NT2/D1 (cell line): ENCODE measurements at regions not wholly inside any gene's neighbourhood (a gene's known extent, or its start where the extent isn't known, plus 50 kb on each side); places are given as distances from the start of the nearest gene placed in this dataset.

Source experiments
- DNase-seq: peaks from one replicate; pipeline ENCODE4 v3.0.0-alpha.2; 2011; ENCODE audit warnings: low read depth, low spot score
- H3K27me3 ChIP-seq: 2 replicates; pipeline ENCODE4 v1.6.0; 2011; ENCODE audit warnings: mild to moderate bottlenecking; ENCODE audit not compliant: insufficient read length, insufficient read depth
- H3K36me3 ChIP-seq: 2 replicates; pipeline ENCODE4 v1.6.1; 2011; ENCODE audit warnings: mild to moderate bottlenecking, low read length, mixed read lengths; ENCODE audit not compliant: insufficient read depth, insufficient read length
- H3K4me1 ChIP-seq: 2 replicates; pipeline ENCODE4 v1.5.1; 2011; ENCODE audit not compliant: insufficient read depth, insufficient read length
- H3K4me3 ChIP-seq: 2 replicates; pipeline ENCODE4 v1.5.1; 2011; ENCODE audit warnings: low read depth; ENCODE audit not compliant: insufficient read length
- H3K9ac ChIP-seq: 2 replicates; pipeline ENCODE4 v1.6.0; 2011; ENCODE audit warnings: low read depth; ENCODE audit not compliant: insufficient read length
- H3K9me3 ChIP-seq: 2 replicates; pipeline ENCODE4 v1.5.1; 2011; ENCODE audit warnings: mild to moderate bottlenecking, low read length; ENCODE audit not compliant: insufficient read depth
- SUZ12 ChIP-seq: IDR thresholded peaks from 2 replicates; pipeline ENCODE4 v1.6.1; 2011; ENCODE audit not compliant: insufficient read length, insufficient read depth; ENCODE audit errors: extremely low read depth
- YY1 ChIP-seq: IDR thresholded peaks from 2 replicates; pipeline ENCODE4 v1.6.1; 2011; ENCODE audit not compliant: insufficient read length, insufficient read depth
- ZNF274 ChIP-seq: IDR thresholded peaks from 2 replicates; pipeline ENCODE4 v1.6.1; 2011; ENCODE audit warnings: mild to moderate bottlenecking, low read depth, low read length

DNA sequence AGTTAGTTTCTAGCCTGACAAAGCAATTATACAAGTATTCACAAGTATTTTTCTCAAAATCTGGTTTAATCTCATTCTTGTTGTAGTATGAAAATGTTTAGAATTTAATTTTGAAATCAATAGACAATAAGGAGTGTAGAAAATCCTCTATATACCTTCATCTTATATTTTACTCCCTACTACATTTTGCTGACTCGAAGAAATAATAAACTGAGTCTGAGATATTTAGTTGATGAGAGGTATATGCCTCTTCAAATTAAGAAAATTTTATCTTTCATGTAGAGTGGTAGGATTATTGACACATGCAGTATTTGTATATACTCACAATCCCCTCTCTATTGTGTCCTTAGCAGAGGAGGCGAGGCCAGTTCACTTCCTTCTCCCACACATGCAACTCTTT lies 477.7 kb downstream of the MAN2A1 start:
- no peak for DNase-seq
- H3K9ac ChIP-seq: no peak overlapping the region
- H3K9me3 ChIP-seq: no peaks in the 10 kb centered on the region
- TF ChIP-seq ZNF274: no peak
- TF ChIP-seq YY1: no peak
- TF ChIP-seq SUZ12: no peak
- H3K4me3 ChIP-seq: no peak overlapping the region
- no peaks in the 10 kb centered on the region for H3K36me3 ChIP-seq
- no peaks in the 10 kb centered on the region for H3K4me1 ChIP-seq
- no peaks in the 10 kb centered on the region for H3K27me3 ChIP-seq

DNA sequence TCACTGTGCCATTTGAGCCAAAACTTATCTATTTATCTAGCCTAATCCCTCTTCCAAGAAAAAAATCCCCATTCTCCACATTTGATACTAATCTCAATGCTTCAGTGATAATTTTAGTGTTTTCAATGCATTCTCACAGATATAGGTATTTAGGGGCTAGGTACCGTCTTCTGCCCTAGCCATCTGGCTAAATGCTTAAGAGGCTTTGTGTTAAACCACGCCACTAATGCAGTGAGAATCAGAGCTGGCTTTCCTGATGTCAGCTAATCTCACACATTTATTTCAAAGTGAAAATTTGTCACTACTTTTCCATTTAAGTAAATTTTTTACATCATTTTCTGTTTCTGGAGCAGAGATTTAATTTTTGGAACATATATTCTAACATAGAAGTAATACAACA lies 479.7 kb downstream of the MAN2A1 start:
- Histone ChIP-seq H3K27me3 (no peaks in the 10 kb centered on the region), H3K4me1 (no peaks in the 10 kb centered on the region), H3K9ac (no peak overlapping the region), H3K36me3 (no peaks in the 10 kb centered on the region), H3K4me3 (no peak overlapping the region), H3K9me3 (no peaks in the 10 kb centered on the region)
- no peak for DNase-seq
- TF ChIP-seq SUZ12 (no peak), ZNF274 (no peak), YY1 (no peak)

DNA sequence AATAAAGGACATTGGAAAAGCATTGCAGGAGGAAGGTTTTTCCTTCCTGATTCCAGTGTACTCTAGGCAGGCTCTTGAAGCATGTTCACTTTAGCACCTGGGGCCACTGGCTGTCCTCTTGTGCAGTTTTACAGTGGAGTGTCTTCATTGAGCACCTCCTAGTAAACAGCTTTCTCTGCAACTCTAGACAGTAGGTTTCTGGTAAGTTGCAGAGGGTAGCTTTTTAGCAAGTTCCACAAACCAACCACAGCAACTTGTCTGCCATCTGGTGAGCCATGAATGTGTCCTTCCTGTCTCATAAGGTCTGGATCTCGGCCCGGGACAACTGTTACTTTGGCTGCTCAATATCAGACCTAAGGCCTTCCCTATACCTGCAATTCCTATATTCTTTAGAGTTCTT lies 488.0 kb downstream of the MAN2A1 start:
- no peaks in the 10 kb centered on the region for H3K9me3 ChIP-seq
- TF ChIP-seq ZNF274 (no peak), SUZ12 (no peak), YY1 (no peak)
- H3K9ac ChIP-seq: no peak overlapping the region
- no peaks in the 10 kb centered on the region for H3K36me3 ChIP-seq
- DNase-seq: no peak
- H3K27me3 ChIP-seq: no peaks in the 10 kb centered on the region
- no peaks in the 10 kb centered on the region for H3K4me1 ChIP-seq
- no peak overlapping the region for H3K4me3 ChIP-seq

DNA sequence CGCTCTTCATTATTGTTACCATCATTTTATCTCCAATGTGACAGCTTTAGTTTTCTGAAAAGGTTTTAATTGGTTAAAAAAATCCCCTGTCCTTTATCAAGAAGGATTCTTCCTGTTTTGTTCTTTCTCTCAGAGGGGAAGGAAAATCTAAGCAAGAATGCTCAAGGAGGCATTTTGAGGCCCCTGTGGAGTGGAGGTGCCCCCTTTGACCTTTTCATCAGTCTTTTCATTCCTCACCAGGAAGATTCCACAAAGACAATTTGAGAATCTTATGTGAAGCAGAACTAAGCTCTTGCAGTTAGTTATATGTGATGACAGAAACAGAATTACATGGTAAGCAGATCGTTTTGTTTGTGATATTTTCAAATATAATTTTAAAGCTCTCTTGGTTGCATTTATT lies 489.6 kb downstream of the MAN2A1 start:
- DNase-seq: peak; percentile 0
- H3K9ac ChIP-seq: no peak overlapping the region
- H3K4me1 ChIP-seq: no peaks in the 10 kb centered on the region
- no peaks in the 10 kb centered on the region for H3K36me3 ChIP-seq
- no peaks in the 10 kb centered on the region for H3K9me3 ChIP-seq
- no peaks in the 10 kb centered on the region for H3K27me3 ChIP-seq
- no peak for TF ChIP-seq SUZ12
- TF ChIP-seq YY1: no peak
- no peak for TF ChIP-seq ZNF274
- no peak overlapping the region for H3K4me3 ChIP-seq

DNA sequence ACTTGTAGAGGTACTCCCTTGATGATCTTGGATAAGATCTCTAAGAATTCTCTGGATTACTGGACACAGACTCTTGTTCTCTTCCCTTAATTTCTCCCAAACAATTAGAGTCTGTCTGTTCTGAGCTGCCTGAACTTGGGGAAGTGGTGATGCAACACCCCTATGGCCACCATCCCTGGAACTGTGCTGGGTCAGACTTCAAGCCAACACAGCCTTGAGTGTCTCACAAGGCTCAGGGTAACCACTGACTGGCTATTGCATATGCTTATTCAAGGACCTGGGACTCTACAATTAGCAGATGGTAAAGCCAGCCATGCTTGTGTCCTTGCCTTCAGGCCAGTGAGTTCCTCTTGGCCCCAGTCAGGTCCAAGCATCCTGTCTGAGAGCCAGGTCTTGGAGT lies 504.5 kb downstream of the MAN2A1 start:
- H3K9me3 ChIP-seq: no peaks in the 10 kb centered on the region
- H3K36me3 ChIP-seq: no peaks in the 10 kb centered on the region
- H3K9ac ChIP-seq: no peak overlapping the region
- H3K4me3 ChIP-seq: no peak overlapping the region
- no peak for TF ChIP-seq ZNF274
- no peak for TF ChIP-seq SUZ12
- TF ChIP-seq YY1: no peak
- DNase-seq: no peak
- no peaks in the 10 kb centered on the region for H3K4me1 ChIP-seq
- H3K27me3 ChIP-seq: no peaks in the 10 kb centered on the region

DNA sequence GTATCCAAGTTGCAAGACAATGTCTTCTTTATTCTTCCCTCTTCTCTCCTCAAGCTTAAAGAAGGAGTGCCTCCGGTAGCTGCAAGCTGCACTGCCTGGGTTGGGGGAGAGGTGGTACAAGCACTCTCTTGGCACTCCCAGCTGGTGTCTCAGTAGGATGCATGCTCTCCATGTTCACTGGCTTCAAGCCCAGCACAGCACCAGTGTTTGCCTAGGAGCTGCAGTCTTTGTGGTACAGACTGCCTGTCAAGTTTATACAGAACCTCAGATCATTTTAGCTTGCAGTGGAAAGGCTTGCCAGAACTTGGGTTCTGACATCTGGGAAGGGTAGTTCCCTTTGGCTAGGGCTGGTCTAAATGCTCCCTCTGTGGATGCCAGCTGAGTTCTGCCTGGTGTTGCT lies 505.6 kb downstream of the MAN2A1 start:
- Histone ChIP-seq H3K9ac (no peak overlapping the region), H3K9me3 (no peaks in the 10 kb centered on the region), H3K27me3 (no peaks in the 10 kb centered on the region), H3K4me3 (no peak overlapping the region), H3K4me1 (no peaks in the 10 kb centered on the region), H3K36me3 (no peaks in the 10 kb centered on the region)
- no peak for DNase-seq
- TF ChIP-seq SUZ12 (no peak), YY1 (no peak), ZNF274 (no peak)

DNA sequence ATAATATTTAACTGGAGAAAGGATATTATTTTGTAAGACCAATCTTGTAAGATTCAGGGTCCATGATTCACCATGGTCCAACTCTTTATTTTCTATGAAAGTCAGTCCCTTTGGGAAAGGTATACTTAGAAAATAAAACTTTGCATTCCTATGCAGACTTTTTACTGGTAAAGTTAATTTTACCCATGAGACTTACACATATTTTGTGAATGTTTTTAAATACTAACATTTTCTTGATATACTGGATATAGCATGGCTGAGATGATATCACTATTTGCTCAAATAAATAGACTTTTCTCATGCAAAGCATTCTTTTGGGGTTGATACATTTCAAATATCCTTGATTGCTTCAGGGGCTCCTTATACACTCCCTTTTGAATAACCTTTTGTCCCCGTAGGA lies 512.1 kb downstream of the MAN2A1 start:
- no peak overlapping the region for H3K4me3 ChIP-seq
- no peaks in the 10 kb centered on the region for H3K9me3 ChIP-seq
- H3K9ac ChIP-seq: no peak overlapping the region
- no peaks in the 10 kb centered on the region for H3K4me1 ChIP-seq
- no peaks in the 10 kb centered on the region for H3K27me3 ChIP-seq
- no peak for TF ChIP-seq SUZ12
- no peak for TF ChIP-seq YY1
- no peak for TF ChIP-seq ZNF274
- H3K36me3 ChIP-seq: no peaks in the 10 kb centered on the region
- no peak for DNase-seq

DNA sequence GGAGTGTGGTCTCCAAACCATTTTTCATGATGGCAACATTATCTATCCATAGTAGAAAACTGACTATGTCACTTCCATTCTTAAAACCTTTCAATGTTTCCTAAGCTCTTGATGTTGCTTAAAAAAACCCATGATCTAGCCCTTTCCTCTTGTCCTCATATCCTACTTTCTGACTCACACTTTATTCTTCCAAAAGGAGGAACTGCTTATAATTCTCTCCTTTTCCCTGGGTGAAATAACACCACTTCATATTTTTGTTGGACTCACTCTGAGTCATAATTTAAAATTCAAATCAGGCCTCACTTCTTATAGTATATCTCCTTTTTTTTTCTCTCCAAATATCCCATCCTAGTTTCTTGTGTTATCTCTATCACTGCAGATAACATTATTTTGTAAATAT lies 513.9 kb downstream of the MAN2A1 start:
- DNase-seq: no peak
- no peaks in the 10 kb centered on the region for H3K36me3 ChIP-seq
- no peak overlapping the region for H3K9ac ChIP-seq
- no peaks in the 10 kb centered on the region for H3K4me1 ChIP-seq
- H3K27me3 ChIP-seq: no peaks in the 10 kb centered on the region
- H3K9me3 ChIP-seq: no peaks in the 10 kb centered on the region
- TF ChIP-seq ZNF274 (no peak), YY1 (no peak), SUZ12 (no peak)
- no peak overlapping the region for H3K4me3 ChIP-seq
